ENCODE measurements at regions not wholly inside any gene's neighbourhood (a gene's known extent, or its start where the extent isn't known, plus 50 kb on each side); places are given as distances from the start of the nearest gene placed in this dataset.

- in situ Hi-C loops (cut with MboI; ENCODE audit: low sequenced_read_pairs), result no loop called here
Observed at GRCh38 chr2:7209757-7210555, 292.7 kb downstream of the RNF144A start.

GRCh38 chr2:7210712-7211111 lies 293.5 kb downstream of the RNF144A start:
- in situ Hi-C loops (cut with MboI; ENCODE audit: low sequenced_read_pairs), result no loop called here

- in situ Hi-C loops (cut with MboI; ENCODE audit: low sequenced_read_pairs), result no loop called here
Observed at GRCh38 chr2:7225848-7226247, 308.6 kb downstream of the RNF144A start.

DNA sequence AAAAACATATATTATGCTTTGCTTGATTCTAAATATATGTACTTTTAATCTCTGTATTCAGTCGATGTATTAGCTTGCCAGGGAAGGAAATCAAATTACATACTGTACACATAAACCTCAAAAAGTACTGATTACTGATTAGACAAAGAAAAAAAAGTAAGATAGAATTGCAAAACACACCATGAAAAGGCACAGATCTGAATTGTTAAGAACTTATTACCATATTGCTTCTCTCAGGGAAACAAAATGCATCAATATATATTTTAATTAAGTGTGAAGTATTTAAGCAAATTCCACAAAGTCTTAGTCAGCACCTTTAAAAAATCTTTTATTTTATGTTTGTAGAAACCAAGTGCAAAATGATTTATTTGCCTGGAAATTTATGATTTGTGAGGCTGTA lies 309.3 kb downstream of the RNF144A start:
- in situ Hi-C loops (cut with MboI; ENCODE audit: low sequenced_read_pairs), result no loop called here

- in situ Hi-C loops (cut with MboI; ENCODE audit: low sequenced_read_pairs), result no loop called here
Observed at GRCh38 chr2:7233126-7233525, 315.9 kb downstream of the RNF144A start.

DNA sequence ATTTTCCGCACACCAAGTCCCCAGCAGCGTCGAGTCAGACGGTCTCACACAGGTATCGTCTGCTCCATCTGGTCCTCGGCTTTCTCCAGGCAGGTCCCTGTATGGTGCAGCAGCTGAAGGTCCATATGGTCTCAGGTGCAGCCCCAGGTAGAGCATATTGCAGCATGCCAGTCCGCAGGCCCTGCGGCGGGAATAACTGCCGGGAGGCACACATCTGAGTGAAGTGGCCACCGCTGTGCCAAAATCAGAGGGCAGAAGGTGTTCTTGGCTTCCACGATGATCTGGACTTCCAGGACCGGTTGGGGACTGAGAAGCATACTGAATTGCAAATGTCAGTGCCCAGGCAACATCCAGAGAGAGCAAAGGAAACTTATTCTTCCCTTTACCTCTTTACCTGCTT lies 320.3 kb downstream of the RNF144A start:
- in situ Hi-C loops (cut with MboI; ENCODE audit: low sequenced_read_pairs), result no loop called here

DNA sequence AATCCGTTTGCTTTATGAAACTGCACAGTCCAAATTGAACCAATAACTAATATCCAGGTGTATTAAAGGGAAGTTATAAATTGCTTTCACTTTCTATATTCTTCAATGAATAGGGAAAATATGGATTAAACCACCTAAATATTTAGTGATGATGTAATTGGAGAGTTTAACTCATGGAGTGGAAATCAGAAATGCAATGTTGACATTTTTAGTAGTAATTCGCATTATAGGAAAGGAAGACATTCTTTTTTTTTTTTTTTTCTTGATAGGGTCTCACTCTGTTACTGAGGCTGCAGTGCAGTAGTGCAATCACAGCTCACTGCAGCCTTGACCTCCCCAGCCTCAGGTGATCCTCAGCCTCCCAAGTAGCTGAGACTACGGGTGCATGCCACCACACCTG lies 321.9 kb downstream of the RNF144A start:
- in situ Hi-C loops (cut with MboI; ENCODE audit: low sequenced_read_pairs), result no loop called here

DNA sequence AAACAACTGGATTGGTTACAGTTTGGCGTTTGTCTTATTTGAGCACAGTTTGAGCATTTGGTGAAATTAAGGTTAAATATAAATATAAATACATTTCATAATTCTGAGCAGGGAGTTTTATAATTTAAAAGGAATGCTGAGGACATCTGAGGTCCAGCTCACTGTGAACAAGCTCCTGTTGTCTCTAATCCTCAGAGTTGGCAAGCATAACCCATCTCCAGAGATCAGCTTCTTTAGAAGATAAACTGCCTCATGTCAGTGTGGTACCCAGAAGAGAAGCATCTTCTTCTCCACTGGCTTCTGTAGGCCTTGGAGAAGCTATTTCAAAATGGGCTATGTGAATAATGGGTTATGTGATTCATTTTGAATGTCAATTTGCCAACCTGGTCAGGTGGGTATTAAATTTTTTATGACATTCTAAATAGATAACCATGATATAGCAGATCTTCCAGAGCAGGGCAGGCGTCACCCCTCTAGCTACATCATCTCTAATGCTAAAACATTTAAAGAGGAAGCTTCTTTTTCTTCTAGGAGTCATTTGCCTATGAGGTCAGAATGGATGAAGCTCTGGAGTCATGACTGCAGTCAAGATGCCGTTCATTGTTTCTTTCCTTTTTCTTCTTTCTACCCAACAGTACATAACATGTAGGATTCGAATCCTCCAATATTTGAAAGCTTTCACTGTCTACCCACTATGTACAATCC lies 324.0 kb downstream of the RNF144A start:
- in situ Hi-C loops (cut with MboI; ENCODE audit: low sequenced_read_pairs), result no loop called here

DNA sequence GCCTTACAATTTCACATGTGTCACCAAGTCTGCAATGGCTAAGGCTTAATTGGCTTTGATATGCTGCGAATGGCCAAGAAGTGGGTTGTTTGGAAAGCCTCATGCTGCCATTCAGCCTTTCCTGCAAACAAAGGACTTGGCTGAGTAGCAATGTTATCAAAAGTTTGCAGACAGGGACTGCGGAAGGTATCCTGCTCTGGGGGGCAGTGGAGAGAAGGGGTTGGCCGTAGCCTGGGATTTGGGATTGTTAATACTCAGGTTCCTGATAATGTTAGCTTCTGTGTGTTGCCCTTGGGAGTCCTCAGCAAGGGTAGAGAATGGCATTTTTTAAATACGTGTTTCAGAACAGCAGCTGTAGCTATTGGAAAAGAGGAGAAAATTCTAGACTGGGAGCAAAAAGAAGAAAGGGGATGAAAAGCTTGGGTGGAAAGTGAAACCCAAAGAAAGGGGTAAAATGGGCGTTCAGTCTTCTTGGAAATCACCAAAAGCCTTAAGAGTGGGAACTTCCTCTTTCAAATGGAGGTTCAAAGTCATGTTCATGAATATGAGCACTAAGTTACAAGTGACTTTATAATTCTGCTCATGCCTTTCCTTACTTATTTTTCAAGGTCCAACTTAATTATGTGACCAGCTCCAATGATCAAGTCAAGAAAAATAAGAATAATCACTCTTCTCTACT lies 325.1 kb downstream of the RNF144A start:
- in situ Hi-C loops (cut with MboI; ENCODE audit: low sequenced_read_pairs), result no loop called here

DNA sequence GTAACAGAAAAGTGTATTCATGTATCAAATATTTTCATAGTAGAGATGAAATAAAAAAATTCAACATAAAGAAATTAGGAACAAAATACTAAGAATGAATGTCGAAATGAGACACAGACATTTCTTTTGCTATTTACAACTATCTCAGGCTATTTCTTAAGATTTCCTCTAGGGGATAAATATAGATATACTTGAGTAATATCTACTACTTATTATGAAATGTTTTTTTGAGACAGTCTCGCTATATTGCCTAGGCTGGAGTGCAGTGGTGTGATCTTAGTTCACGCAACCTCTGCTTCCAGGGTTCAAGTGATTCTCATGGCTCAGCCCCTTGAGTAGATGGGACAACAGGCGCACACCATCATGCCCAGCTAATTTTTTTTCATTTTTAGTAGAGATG lies 326.1 kb downstream of the RNF144A start:
- in situ Hi-C loops (cut with MboI; ENCODE audit: low sequenced_read_pairs), result no loop called here

DNA sequence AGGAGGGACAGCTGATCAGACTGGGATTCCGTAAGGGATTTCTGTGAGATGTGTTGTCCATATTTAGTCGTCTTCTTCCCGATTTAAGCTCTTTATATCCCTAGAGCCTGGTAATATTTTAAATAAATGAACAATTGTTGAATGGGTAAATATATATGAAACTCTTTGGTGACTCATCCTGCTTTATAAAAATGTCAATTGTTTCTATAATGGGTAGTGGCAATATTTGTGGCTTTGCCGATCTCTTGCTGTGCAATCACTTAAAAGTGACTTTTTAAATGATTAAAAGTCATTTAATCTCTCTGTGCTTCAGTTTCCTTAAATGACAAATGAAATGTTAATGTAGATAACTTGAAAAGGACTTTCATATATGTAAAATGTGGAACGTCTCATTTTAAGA lies 339.2 kb downstream of the RNF144A start:
- in situ Hi-C loops (cut with MboI; ENCODE audit: low sequenced_read_pairs), result no loop called here

- in situ Hi-C loops (cut with MboI; ENCODE audit: low sequenced_read_pairs), result no loop called here
Observed at GRCh38 chr2:7262727-7263126, 345.5 kb downstream of the RNF144A start.

- in situ Hi-C loops (cut with MboI; ENCODE audit: low sequenced_read_pairs), result no loop called here
Observed at GRCh38 chr2:7264791-7265190, 347.6 kb downstream of the RNF144A start.

DNA sequence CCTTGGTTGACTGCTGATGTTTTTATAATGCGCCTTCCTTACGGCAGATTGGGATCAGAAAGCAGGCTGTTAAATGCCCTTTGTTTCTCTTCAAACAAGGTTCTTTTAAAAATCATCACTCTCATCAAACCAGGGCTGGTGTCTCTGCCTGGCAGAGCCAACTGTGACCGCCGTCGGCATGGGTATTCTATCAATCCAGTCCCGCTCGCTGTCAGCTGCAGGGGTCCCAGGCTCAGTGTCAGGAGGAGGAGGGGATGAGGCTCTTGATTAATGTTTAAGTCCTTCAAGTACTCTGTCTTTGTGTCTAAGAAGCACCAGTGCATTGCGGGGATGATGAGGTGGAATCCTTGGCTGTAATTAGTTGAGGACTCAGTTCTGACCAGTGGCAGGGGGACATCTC lies 348.1 kb downstream of the RNF144A start:
- in situ Hi-C loops (cut with MboI; ENCODE audit: low sequenced_read_pairs), result no loop called here

DNA sequence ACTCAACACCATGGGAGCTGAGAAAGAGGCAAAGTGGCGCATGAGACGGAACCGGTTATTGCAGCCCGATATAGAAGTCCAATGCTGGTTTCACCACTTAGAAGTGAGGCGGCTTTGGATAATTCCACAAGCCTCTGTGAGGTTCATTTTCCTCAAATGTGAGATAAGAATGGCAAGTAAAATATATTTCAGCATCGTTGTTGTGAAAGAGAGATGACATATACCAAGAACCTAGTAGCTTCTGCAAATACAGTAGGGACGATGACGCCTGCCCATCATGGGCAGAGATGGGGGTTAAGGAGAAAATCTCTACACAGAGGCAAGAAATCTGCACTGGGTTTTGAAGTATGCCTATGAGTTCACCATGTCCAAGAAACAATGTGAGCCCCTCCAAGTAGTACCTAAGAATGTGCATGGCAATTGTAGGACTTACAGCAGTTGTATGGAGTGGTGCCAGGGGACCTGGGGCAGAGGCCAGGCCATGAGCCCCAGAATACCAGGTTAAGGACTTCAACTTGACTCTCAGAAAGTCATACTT lies 352.0 kb downstream of the RNF144A start:
- in situ Hi-C loops (cut with MboI; ENCODE audit: low sequenced_read_pairs), result no loop called here

DNA sequence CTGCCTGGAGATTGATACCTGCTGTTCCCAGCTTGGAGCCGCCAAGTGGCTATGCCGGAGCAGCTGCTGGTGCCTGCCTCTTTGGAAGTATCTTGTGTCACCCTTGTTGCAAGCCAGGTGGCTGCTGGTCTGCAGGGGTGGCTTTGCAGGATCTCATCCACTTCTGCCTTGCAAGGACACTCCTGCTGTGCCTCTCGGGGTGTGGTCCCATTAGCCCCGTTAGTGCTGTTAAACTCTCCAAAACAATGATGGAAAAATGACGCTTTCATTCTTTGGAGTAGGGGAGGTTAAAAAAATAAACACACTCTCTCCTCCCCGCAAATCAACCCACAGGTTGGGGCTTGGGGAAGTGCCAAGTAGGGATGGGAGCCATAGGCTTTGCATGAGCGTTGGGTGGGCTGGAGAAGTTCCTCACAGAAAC lies 352.8 kb downstream of the RNF144A start:
- in situ Hi-C loops (cut with MboI; ENCODE audit: low sequenced_read_pairs), result no loop called here

DNA sequence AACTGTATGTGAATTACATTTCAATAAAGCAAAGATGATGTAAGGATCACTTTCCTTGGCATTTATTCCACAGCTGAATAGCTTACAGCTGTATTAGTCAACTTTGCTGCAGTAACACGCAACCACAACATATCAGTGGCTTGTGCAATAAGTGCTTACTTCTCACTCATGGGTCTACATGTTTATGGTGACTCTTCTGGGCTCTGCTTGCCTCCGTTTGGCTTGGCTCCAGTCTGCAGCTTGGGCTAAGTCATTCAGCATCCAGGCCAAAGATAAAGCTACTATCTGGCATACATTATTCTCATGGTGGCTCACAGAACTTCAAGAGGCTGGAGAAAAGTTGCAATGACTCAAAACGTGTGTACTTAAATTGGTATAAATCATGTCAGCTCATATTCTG lies 355.0 kb downstream of the RNF144A start:
- in situ Hi-C loops (cut with MboI; ENCODE audit: low sequenced_read_pairs), result no loop called here

GRCh38 chr2:7278984-7279383 lies 361.8 kb downstream of the RNF144A start:
- in situ Hi-C loops (cut with MboI; ENCODE audit: low sequenced_read_pairs), result no loop called here

GRCh38 chr2:7279421-7279949 lies 362.3 kb downstream of the RNF144A start:
- in situ Hi-C loops (cut with MboI; ENCODE audit: low sequenced_read_pairs), result no loop called here

- in situ Hi-C loops (cut with MboI; ENCODE audit: low sequenced_read_pairs), result no loop called here
Observed at GRCh38 chr2:7280790-7281189, 363.6 kb downstream of the RNF144A start.

Data from HL-60/S4 treated with phorbol 12-myristate 13-acetate at 8.2 ng/mL for 4 days and 3 days (cell line).